ENCODE measurements at regions not wholly inside any gene's neighbourhood (a gene's known extent, or its start where the extent isn't known, plus 50 kb on each side); places are given as distances from the start of the nearest gene placed in this dataset.

DNA sequence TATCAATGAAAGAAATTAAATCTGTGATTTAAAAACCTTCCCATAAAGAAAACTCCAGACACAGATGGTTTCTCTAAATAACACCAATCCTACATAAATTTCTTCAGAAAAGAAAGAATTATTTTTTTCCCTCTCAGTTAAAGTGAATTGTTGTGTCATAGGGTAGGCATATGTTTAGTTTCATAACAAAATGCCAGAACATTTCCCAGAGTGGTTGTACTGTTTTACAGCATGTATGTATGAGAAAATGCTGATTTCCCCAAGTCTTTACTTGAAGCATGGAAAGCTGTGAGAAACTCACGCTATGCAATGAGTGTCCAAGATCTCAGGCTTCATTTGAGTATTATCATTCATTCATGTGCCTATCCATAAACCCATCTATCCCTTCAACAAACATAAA is 582.5 kb downstream of the ELAVL2 start:
- TF ChIP-seq ZNF830 (tag by site-specific recombination; IDR thresholded peaks at IDR 0.05; ENCODE audit: low read depth) = no peak
- TF ChIP-seq, protein P1, sequence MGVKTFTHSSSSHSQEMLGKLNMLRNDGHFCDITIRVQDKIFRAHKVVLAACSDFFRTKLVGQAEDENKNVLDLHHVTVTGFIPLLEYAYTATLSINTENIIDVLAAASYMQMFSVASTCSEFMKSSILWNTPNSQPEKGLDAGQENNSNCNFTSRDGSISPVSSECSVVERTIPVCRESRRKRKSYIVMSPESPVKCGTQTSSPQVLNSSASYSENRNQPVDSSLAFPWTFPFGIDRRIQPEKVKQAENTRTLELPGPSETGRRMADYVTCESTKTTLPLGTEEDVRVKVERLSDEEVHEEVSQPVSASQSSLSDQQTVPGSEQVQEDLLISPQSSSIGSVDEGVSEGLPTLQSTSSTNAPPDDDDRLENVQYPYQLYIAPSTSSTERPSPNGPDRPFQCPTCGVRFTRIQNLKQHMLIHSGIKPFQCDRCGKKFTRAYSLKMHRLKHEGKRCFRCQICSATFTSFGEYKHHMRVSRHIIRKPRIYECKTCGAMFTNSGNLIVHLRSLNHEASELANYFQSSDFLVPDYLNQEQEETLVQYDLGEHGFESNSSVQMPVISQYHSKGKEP (tag by site-specific recombination; IDR thresholded peaks at IDR 0.05) = no peak
- TF ChIP-seq, protein P2, sequence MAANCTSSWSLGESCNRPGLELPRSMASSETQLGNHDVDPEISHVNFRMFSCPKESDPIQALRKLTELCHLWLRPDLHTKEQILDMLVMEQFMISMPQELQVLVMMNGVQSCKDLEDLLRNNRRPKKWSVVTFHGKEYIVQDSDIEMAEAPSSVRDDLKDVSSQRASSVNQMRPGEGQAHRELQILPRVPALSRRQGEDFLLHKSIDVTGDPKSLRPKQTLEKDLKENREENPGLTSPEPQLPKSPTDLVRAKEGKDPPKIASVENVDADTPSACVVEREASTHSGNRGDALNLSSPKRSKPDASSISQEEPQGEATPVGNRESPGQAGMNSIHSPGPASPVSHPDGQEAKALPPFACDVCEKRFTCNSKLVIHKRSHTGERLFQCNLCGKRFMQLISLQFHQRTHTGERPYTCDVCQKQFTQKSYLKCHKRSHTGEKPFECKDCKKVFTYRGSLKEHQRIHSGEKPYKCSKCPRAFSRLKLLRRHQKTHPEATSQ (tag by site-specific recombination; IDR thresholded peaks at IDR 0.05) = no peak
- TF ChIP-seq ZBTB20 (tag by site-specific recombination; IDR thresholded peaks at IDR 0.05) = no peak
- no peak for TF ChIP-seq ZNF664 (tag by site-specific recombination; IDR thresholded peaks at IDR 0.05)
- no peak for TF ChIP-seq ZNF112 (tag by site-specific recombination; IDR thresholded peaks at IDR 0.05)
- TF ChIP-seq, protein P3, sequence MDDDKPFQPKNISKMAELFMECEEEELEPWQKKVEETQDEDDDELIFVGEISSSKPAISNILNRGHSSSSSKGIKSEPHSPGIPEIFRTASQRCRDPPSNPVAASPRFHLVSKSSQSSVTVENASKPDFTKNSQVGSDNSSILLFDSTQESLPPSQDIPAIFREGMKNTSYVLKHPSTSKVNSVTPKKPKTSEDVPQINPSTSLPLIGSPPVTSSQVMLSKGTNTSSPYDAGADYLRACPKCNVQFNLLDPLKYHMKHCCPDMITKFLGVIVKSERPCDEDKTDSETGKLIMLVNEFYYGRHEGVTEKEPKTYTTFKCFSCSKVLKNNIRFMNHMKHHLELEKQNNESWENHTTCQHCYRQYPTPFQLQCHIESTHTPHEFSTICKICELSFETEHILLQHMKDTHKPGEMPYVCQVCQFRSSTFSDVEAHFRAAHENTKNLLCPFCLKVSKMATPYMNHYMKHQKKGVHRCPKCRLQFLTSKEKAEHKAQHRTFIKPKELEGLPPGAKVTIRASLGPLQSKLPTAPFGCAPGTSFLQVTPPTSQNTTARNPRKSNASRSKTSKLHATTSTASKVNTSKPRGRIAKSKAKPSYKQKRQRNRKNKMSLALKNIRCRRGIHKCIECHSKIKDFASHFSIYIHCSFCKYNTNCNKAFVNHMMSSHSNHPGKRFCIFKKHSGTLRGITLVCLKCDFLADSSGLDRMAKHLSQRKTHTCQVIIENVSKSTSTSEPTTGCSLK (tag by site-specific recombination; IDR thresholded peaks at IDR 0.05) = no peak
- TF ChIP-seq ZEB2 (tag by site-specific recombination; IDR thresholded peaks at IDR 0.05) = no peak
- TF ChIP-seq ZNF777 (tag by site-specific recombination; IDR thresholded peaks at IDR 0.05; ENCODE audit: borderline replicate concordance) = no peak
- no peak for TF ChIP-seq GLIS2 (tag by site-specific recombination; IDR thresholded peaks at IDR 0.05)
- Histone ChIP-seq H3K4me1 (ENCODE audit: control insufficient read depth, insufficient read depth, low read length) (no peaks in the 10 kb centered on the region), H3K4me3 (ENCODE audit: low read depth, low read length) (no peak overlapping the region), H3K27ac (ENCODE audit: extremely low read depth, low read depth, low read length) (no peak overlapping the region), H3K9me3 (ENCODE audit: control insufficient read depth, insufficient read depth, low read depth, low read length) (no peaks in the 10 kb centered on the region), H3K36me3 (ENCODE audit: control insufficient read depth in 2 of 2, insufficient read depth in 1 of 2, low read length in 2 of 2) (no peaks in the 10 kb centered on the region)
- CTCF ChIA-PET = no interaction called here
- POLR2A ChIA-PET = no interaction called here

DNA sequence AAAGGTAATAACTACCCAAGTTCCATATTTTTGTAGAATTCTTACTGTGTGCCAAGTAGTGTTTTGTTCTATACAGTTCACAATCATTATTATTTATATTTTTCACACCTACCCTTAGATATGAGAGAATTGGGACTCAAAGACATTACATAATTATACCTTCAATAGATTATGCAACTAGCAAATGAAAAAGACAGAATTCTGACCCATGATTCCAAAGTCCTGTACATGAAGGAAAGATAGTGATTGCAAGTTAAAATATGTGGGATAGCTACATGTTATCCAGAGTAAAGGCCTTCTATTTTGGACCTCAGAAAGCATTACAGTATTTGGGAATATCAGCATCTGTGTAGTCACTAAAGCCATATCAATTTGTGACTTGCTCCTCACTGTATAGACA is 581.0 kb downstream of the ELAVL2 start:
- TF ChIP-seq, protein P4, sequence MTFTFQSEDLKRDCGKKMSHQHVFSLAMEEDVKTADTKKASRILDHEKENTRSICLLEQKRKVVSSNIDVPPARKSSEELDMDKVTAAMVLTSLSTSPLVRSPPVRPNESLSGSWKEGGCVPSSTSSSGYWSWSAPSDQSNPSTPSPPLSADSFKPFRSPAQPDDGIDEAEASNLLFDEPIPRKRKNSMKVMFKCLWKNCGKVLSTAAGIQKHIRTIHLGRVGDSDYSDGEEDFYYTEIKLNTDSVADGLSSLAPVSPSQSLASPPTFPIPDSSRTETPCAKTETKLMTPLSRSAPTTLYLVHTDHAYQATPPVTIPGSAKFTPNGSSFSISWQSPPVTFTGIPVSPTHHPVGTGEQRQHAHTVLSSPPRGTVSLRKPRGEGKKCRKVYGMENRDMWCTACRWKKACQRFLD (tag by site-specific recombination; IDR thresholded peaks at IDR 0.05) = no peak
- no peak for TF ChIP-seq ZFHX2 (tag by site-specific recombination; conservative IDR thresholded peaks at IDR 0.05)
- no peak for TF ChIP-seq ZNF660 (tag by site-specific recombination; IDR thresholded peaks at IDR 0.05)
- TF ChIP-seq, protein P5, sequence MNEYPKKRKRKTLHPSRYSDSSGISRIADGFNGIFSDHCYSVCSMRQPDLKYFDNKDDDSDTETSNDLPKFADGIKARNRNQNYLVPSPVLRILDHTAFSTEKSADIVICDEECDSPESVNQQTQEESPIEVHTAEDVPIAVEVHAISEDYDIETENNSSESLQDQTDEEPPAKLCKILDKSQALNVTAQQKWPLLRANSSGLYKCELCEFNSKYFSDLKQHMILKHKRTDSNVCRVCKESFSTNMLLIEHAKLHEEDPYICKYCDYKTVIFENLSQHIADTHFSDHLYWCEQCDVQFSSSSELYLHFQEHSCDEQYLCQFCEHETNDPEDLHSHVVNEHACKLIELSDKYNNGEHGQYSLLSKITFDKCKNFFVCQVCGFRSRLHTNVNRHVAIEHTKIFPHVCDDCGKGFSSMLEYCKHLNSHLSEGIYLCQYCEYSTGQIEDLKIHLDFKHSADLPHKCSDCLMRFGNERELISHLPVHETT (tag by site-specific recombination; IDR thresholded peaks at IDR 0.05) = no peak
- no peak for TF ChIP-seq ZNF24 (tag by site-specific recombination; IDR thresholded peaks at IDR 0.05)
- TF ChIP-seq BCL11B (tag by site-specific recombination; IDR thresholded peaks at IDR 0.05; ENCODE audit: low read depth) = no peak
- TF ChIP-seq ZSCAN23 (tag by site-specific recombination; IDR thresholded peaks at IDR 0.05) = no peak
- TF ChIP-seq, protein P6, sequence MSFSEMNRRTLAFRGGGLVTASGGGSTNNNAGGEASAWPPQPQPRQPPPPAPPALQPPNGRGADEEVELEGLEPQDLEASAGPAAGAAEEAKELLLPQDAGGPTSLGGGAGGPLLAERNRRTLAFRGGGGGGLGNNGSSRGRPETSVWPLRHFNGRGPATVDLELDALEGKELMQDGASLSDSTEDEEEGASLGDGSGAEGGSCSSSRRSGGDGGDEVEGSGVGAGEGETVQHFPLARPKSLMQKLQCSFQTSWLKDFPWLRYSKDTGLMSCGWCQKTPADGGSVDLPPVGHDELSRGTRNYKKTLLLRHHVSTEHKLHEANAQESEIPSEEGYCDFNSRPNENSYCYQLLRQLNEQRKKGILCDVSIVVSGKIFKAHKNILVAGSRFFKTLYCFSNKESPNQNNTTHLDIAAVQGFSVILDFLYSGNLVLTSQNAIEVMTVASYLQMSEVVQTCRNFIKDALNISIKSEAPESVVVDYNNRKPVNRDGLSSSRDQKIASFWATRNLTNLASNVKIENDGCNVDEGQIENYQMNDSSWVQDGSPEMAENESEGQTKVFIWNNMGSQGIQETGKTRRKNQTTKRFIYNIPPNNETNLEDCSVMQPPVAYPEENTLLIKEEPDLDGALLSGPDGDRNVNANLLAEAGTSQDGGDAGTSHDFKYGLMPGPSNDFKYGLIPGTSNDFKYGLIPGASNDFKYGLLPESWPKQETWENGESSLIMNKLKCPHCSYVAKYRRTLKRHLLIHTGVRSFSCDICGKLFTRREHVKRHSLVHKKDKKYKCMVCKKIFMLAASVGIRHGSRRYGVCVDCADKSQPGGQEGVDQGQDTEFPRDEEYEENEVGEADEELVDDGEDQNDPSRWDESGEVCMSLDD (tag by site-specific recombination; IDR thresholded peaks at IDR 0.05) = no peak
- no peak for TF ChIP-seq ZNF791 (tag by site-specific recombination; IDR thresholded peaks at IDR 0.05)
- no peak for TF ChIP-seq ZNF571 (tag by site-specific recombination; IDR thresholded peaks at IDR 0.05)
- TF ChIP-seq FEZF1 (tag by site-specific recombination; IDR thresholded peaks at IDR 0.05) = no peak
- no peak for TF ChIP-seq ZNF624 (tag by site-specific recombination; IDR thresholded peaks at IDR 0.05)
- no peak for TF ChIP-seq ZNF121 (tag by site-specific recombination; IDR thresholded peaks at IDR 0.05)
- no peaks in the 10 kb centered on the region for H3K36me3 ChIP-seq (ENCODE audit: control insufficient read depth in 2 of 2, insufficient read depth in 1 of 2, low read length in 2 of 2)
- no peaks in the 10 kb centered on the region for H3K4me1 ChIP-seq (ENCODE audit: control insufficient read depth, insufficient read depth, low read length)
- ChIA-PET CTCF (no interaction called here), POLR2A (no interaction called here)
- H3K27ac ChIP-seq (ENCODE audit: extremely low read depth, low read depth, low read length) = no peak overlapping the region
- no peaks in the 10 kb centered on the region for H3K9me3 ChIP-seq (ENCODE audit: control insufficient read depth, insufficient read depth, low read depth, low read length)
- H3K4me3 ChIP-seq (ENCODE audit: low read depth, low read length) = no peak overlapping the region
